GM19351 (cell line): ENCODE measurements at regions not wholly inside any gene's neighbourhood (a gene's known extent, or its start where the extent isn't known, plus 50 kb on each side); places are given as distances from the start of the nearest gene placed in this dataset.

Experiments
- ATAC-seq: cut with Tn5 transposase; IDR thresholded peaks from one replicate; pipeline ENCODE4 v1.9.1; 2021; ENCODE audit warnings: mild to moderate bottlenecking, moderate library complexity; ENCODE audit not compliant: unreplicated experiment

- no peak for ATAC-seq
Measured at GRCh38 chr11:98834776-98835175, 186.0 kb upstream of the CNTN5 start.

GRCh38 chr11:98835335-98835734 lies 185.4 kb upstream of the CNTN5 start:
- no peak for ATAC-seq

GRCh38 chr11:98836156-98836555 lies 184.6 kb upstream of the CNTN5 start:
- ATAC-seq: no peak

GRCh38 chr11:98842187-98842586 lies 178.6 kb upstream of the CNTN5 start:
- no peak for ATAC-seq

- no peak for ATAC-seq
Measured at GRCh38 chr11:98862169-98862568, 158.6 kb upstream of the CNTN5 start.

GRCh38 chr11:98871690-98872089 lies 149.1 kb upstream of the CNTN5 start:
- no peak for ATAC-seq

GRCh38 chr11:98874050-98874449 lies 146.7 kb upstream of the CNTN5 start:
- no peak for ATAC-seq

- no peak for ATAC-seq
Measured at GRCh38 chr11:98895936-98896335, 124.8 kb upstream of the CNTN5 start.

GRCh38 chr11:98940913-98941312 lies 79.8 kb upstream of the CNTN5 start:
- ATAC-seq: no peak

GRCh38 chr11:98944461-98944860 lies 76.3 kb upstream of the CNTN5 start:
- ATAC-seq: no peak

GRCh38 chr11:98952107-98952506 lies 68.6 kb upstream of the CNTN5 start:
- no peak for ATAC-seq

- ATAC-seq: no peak
Measured at GRCh38 chr11:98955551-98955950, 65.2 kb upstream of the CNTN5 start.

GRCh38 chr11:98964146-98964545 lies 56.6 kb upstream of the CNTN5 start:
- ATAC-seq: no peak

GRCh38 chr11:98965358-98965757 lies 55.4 kb upstream of the CNTN5 start:
- ATAC-seq: no peak

- ATAC-seq: no peak
Measured at GRCh38 chr11:98965775-98966174, 55.0 kb upstream of the CNTN5 start.

GRCh38 chr11:98967005-98967404 lies 53.7 kb upstream of the CNTN5 start:
- no peak for ATAC-seq
